H1 (cell line): ENCODE measurements at regions not wholly inside any gene's neighbourhood (a gene's known extent, or its start where the extent isn't known, plus 50 kb on each side); places are given as distances from the start of the nearest gene placed in this dataset.

ENCODE experiments used
- SIRT6 ChIP-seq: IDR thresholded peaks from one replicate; pipeline ENCODE4 v1.7.1; 2012; ENCODE audit warnings: low read length, inconsistent platforms
- TAF7 ChIP-seq: optimal IDR thresholded peaks from 2 replicates; pipeline ENCODE3; 2011; ENCODE audit warnings: low read depth, mild to moderate bottlenecking, inconsistent platforms, low read length, moderate library complexity, borderline replicate concordance
- TCF12 ChIP-seq: IDR thresholded peaks from 2 replicates; pipeline ENCODE4 v1.6.1; 2011; ENCODE audit warnings: low read depth, mild to moderate bottlenecking, low read length
- TF ChIP-seq, protein P1 (sequence below): fragments of 300-600 bp; sonication (generic); IDR thresholded peaks from 2 replicates; pipeline ENCODE4 v1.7.1; 2012; ENCODE audit warnings: low read length, moderate library complexity, mild to moderate bottlenecking, inconsistent platforms; ENCODE audit not compliant: insufficient replicate concordance
- TF ChIP-seq, protein P2 (sequence below): IDR thresholded peaks from 2 replicates; pipeline ENCODE4 v1.6.1; 2011; ENCODE audit warnings: low read length, improper control_type of control experiment

DNA sequence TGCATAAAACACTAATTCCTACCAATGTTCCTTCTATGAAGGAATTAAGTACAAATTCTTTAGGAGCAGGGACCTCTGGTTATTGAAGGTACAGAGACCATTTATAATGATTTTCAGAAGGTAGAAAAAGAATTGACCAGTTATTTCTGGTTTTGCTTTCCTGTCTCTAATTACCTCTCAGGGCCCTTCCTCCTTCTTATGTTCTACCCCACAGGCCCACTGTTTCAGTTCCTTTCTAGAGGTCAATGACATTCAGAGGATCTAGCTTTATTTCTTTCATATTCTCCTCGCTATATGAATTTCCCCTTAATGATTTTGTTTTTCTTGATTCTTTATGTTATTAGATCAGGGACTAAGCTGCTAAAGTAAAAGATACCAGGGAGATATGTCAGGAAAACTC, 345.0 kb upstream of the SPRY2 start (continued):
- TF ChIP-seq, protein P1, sequence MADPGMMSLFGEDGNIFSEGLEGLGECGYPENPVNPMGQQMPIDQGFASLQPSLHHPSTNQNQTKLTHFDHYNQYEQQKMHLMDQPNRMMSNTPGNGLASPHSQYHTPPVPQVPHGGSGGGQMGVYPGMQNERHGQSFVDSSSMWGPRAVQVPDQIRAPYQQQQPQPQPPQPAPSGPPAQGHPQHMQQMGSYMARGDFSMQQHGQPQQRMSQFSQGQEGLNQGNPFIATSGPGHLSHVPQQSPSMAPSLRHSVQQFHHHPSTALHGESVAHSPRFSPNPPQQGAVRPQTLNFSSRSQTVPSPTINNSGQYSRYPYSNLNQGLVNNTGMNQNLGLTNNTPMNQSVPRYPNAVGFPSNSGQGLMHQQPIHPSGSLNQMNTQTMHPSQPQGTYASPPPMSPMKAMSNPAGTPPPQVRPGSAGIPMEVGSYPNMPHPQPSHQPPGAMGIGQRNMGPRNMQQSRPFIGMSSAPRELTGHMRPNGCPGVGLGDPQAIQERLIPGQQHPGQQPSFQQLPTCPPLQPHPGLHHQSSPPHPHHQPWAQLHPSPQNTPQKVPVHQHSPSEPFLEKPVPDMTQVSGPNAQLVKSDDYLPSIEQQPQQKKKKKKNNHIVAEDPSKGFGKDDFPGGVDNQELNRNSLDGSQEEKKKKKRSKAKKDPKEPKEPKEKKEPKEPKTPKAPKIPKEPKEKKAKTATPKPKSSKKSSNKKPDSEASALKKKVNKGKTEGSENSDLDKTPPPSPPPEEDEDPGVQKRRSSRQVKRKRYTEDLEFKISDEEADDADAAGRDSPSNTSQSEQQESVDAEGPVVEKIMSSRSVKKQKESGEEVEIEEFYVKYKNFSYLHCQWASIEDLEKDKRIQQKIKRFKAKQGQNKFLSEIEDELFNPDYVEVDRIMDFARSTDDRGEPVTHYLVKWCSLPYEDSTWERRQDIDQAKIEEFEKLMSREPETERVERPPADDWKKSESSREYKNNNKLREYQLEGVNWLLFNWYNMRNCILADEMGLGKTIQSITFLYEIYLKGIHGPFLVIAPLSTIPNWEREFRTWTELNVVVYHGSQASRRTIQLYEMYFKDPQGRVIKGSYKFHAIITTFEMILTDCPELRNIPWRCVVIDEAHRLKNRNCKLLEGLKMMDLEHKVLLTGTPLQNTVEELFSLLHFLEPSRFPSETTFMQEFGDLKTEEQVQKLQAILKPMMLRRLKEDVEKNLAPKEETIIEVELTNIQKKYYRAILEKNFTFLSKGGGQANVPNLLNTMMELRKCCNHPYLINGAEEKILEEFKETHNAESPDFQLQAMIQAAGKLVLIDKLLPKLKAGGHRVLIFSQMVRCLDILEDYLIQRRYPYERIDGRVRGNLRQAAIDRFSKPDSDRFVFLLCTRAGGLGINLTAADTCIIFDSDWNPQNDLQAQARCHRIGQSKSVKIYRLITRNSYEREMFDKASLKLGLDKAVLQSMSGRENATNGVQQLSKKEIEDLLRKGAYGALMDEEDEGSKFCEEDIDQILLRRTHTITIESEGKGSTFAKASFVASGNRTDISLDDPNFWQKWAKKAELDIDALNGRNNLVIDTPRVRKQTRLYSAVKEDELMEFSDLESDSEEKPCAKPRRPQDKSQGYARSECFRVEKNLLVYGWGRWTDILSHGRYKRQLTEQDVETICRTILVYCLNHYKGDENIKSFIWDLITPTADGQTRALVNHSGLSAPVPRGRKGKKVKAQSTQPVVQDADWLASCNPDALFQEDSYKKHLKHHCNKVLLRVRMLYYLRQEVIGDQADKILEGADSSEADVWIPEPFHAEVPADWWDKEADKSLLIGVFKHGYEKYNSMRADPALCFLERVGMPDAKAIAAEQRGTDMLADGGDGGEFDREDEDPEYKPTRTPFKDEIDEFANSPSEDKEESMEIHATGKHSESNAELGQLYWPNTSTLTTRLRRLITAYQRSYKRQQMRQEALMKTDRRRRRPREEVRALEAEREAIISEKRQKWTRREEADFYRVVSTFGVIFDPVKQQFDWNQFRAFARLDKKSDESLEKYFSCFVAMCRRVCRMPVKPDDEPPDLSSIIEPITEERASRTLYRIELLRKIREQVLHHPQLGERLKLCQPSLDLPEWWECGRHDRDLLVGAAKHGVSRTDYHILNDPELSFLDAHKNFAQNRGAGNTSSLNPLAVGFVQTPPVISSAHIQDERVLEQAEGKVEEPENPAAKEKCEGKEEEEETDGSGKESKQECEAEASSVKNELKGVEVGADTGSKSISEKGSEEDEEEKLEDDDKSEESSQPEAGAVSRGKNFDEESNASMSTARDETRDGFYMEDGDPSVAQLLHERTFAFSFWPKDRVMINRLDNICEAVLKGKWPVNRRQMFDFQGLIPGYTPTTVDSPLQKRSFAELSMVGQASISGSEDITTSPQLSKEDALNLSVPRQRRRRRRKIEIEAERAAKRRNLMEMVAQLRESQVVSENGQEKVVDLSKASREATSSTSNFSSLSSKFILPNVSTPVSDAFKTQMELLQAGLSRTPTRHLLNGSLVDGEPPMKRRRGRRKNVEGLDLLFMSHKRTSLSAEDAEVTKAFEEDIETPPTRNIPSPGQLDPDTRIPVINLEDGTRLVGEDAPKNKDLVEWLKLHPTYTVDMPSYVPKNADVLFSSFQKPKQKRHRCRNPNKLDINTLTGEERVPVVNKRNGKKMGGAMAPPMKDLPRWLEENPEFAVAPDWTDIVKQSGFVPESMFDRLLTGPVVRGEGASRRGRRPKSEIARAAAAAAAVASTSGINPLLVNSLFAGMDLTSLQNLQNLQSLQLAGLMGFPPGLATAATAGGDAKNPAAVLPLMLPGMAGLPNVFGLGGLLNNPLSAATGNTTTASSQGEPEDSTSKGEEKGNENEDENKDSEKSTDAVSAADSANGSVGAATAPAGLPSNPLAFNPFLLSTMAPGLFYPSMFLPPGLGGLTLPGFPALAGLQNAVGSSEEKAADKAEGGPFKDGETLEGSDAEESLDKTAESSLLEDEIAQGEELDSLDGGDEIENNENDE = no peak
- TF ChIP-seq TCF12 (no peak), SIRT6 (no peak), TAF7 (no peak)
- TF ChIP-seq, protein P2, sequence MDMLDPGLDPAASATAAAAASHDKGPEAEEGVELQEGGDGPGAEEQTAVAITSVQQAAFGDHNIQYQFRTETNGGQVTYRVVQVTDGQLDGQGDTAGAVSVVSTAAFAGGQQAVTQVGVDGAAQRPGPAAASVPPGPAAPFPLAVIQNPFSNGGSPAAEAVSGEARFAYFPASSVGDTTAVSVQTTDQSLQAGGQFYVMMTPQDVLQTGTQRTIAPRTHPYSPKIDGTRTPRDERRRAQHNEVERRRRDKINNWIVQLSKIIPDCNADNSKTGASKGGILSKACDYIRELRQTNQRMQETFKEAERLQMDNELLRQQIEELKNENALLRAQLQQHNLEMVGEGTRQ = no peak
